ENCODE measurements at regions not wholly inside any gene's neighbourhood (a gene's known extent, or its start where the extent isn't known, plus 50 kb on each side); places are given as distances from the start of the nearest gene placed in this dataset.

GRCh38 chr15:26438718-26439117 is 334.1 kb downstream of the GABRB3 start:
- BruUV-seq (replicated peaks), result no TSS peak
- intact Hi-C loops (cut with micrococcal nuclease), result no loop called here
- no peak for DNase-seq (ENCODE audit: unreplicated experiment)
- no peak overlapping the region for H3K27ac Mint-ChIP-seq (ENCODE audit: low read depth, unreplicated experiment)
- ChIA-PET CTCF (no interaction called here), POLR2A (no interaction called here)
- H3K9me3 Mint-ChIP-seq (ENCODE audit: unreplicated experiment), result peaks cover 39% of the 10 kb centered on the region
- no peak overlapping the region for H3K4me3 Mint-ChIP-seq (ENCODE audit: unreplicated experiment)
- no peaks in the 10 kb centered on the region for H3K4me1 Mint-ChIP-seq (ENCODE audit: insufficient read depth, unreplicated experiment)
- TF ChIP-seq CTCF (IDR thresholded peaks at IDR 0.05; ENCODE audit: unreplicated experiment), result no peak
- no peaks in the 10 kb centered on the region for H3K27me3 Mint-ChIP-seq (ENCODE audit: insufficient read depth, unreplicated experiment)
- H3K36me3 Mint-ChIP-seq (ENCODE audit: insufficient read depth, unreplicated experiment), result peaks cover 5% of the 10 kb centered on the region

GRCh38 chr15:26438316-26438715 is 334.6 kb downstream of the GABRB3 start:
- ChIA-PET CTCF (no interaction called here), POLR2A (no interaction called here)
- intact Hi-C loops (cut with micrococcal nuclease), result no loop called here
- no peak for DNase-seq (ENCODE audit: unreplicated experiment)
- TF ChIP-seq CTCF (IDR thresholded peaks at IDR 0.05; ENCODE audit: unreplicated experiment), result no peak
- Mint-ChIP-seq H3K9me3 (ENCODE audit: unreplicated experiment) (peaks cover 38% of the 10 kb centered on the region), H3K4me1 (ENCODE audit: insufficient read depth, unreplicated experiment) (no peaks in the 10 kb centered on the region), H3K36me3 (ENCODE audit: insufficient read depth, unreplicated experiment) (peaks cover 5% of the 10 kb centered on the region), H3K27ac (ENCODE audit: low read depth, unreplicated experiment) (no peak overlapping the region), H3K4me3 (ENCODE audit: unreplicated experiment) (no peak overlapping the region), H3K27me3 (ENCODE audit: insufficient read depth, unreplicated experiment) (no peaks in the 10 kb centered on the region)
- BruUV-seq (replicated peaks), result no TSS peak

GRCh38 chr15:26433818-26434217 is 339.0 kb downstream of the GABRB3 start:
- Mint-ChIP-seq H3K27me3 (ENCODE audit: insufficient read depth, unreplicated experiment) (no peaks in the 10 kb centered on the region), H3K4me1 (ENCODE audit: insufficient read depth, unreplicated experiment) (no peaks in the 10 kb centered on the region), H3K27ac (ENCODE audit: low read depth, unreplicated experiment) (no peak overlapping the region), H3K36me3 (ENCODE audit: insufficient read depth, unreplicated experiment) (no peaks in the 10 kb centered on the region), H3K4me3 (ENCODE audit: unreplicated experiment) (no peak overlapping the region), H3K9me3 (ENCODE audit: unreplicated experiment) (peaks cover 36% of the 10 kb centered on the region)
- ChIA-PET CTCF (no interaction called here), POLR2A (no interaction called here)
- intact Hi-C loops (cut with micrococcal nuclease), result no loop called here
- DNase-seq (ENCODE audit: unreplicated experiment), result no peak
- no peak for TF ChIP-seq CTCF (IDR thresholded peaks at IDR 0.05; ENCODE audit: unreplicated experiment)
- no TSS peak for BruUV-seq (replicated peaks)

- intact Hi-C loops (cut with micrococcal nuclease), result no loop called here
- H3K4me3 Mint-ChIP-seq (ENCODE audit: unreplicated experiment), result no peak overlapping the region
- H3K4me1 Mint-ChIP-seq (ENCODE audit: insufficient read depth, unreplicated experiment), result no peaks in the 10 kb centered on the region
- ChIA-PET POLR2A (no interaction called here), CTCF (no interaction called here)
- H3K9me3 Mint-ChIP-seq (ENCODE audit: unreplicated experiment), result peaks cover 39% of the 10 kb centered on the region
- no TSS peak for BruUV-seq (replicated peaks)
- H3K27ac Mint-ChIP-seq (ENCODE audit: low read depth, unreplicated experiment), result no peak overlapping the region
- H3K36me3 Mint-ChIP-seq (ENCODE audit: insufficient read depth, unreplicated experiment), result no peaks in the 10 kb centered on the region
- no peaks in the 10 kb centered on the region for H3K27me3 Mint-ChIP-seq (ENCODE audit: insufficient read depth, unreplicated experiment)
- DNase-seq (ENCODE audit: unreplicated experiment), result no peak
- TF ChIP-seq CTCF (IDR thresholded peaks at IDR 0.05; ENCODE audit: unreplicated experiment), result no peak
Measured at GRCh38 chr15:26433060-26433459, 339.8 kb downstream of the GABRB3 start.

Measured in MCF 10A (cell line).